Stimulated activated CD4-positive, alpha-beta T cell treated with anti-CD3 and anti-CD28 coated beads, Interleukin-1b, Interleukin-23, amount 100 ng/mL, for 48 hours (primary cell): ENCODE measurements at regions not wholly inside any gene's neighbourhood (a gene's known extent, or its start where the extent isn't known, plus 50 kb on each side); places are given as distances from the start of the nearest gene placed in this dataset.

Experiments
- DNase-seq: peaks from one replicate; pipeline ENCODE4 v3.0.0-alpha.2; 2020

GRCh38 chr13:73737214-73737613 lies 397.0 kb downstream of the KLF12 start:
- DNase-seq: no peak

- no peak for DNase-seq
Measured at GRCh38 chr13:73733706-73734105, 400.5 kb downstream of the KLF12 start.

GRCh38 chr13:73732350-73732749 lies 401.9 kb downstream of the KLF12 start:
- no peak for DNase-seq

- DNase-seq: no peak
Measured at GRCh38 chr13:73731564-73731963, 402.6 kb downstream of the KLF12 start.

GRCh38 chr13:73730014-73730413 lies 404.2 kb downstream of the KLF12 start:
- no peak for DNase-seq

GRCh38 chr13:73729046-73729445 lies 405.2 kb downstream of the KLF12 start:
- DNase-seq: no peak

- DNase-seq: no peak
Measured at GRCh38 chr13:73722120-73722519, 412.1 kb downstream of the KLF12 start.

GRCh38 chr13:73721571-73721970 lies 412.6 kb downstream of the KLF12 start:
- no peak for DNase-seq

GRCh38 chr13:73720216-73720840 lies 413.9 kb downstream of the KLF12 start:
- no peak for DNase-seq

- no peak for DNase-seq
Measured at GRCh38 chr13:73718246-73718645, 416.0 kb downstream of the KLF12 start.

- peak; percentile 16 for DNase-seq
Measured at GRCh38 chr13:73717632-73718031, 416.6 kb downstream of the KLF12 start.

GRCh38 chr13:73715911-73716510 lies 418.2 kb downstream of the KLF12 start:
- DNase-seq: no peak

GRCh38 chr13:73715114-73715910 lies 418.9 kb downstream of the KLF12 start:
- peak; percentile 61 for DNase-seq

- no peak for DNase-seq
Measured at GRCh38 chr13:73714522-73714921, 419.7 kb downstream of the KLF12 start.

GRCh38 chr13:73708393-73708985 lies 425.7 kb downstream of the KLF12 start:
- peak; percentile 44 for DNase-seq

GRCh38 chr13:73704587-73704986 lies 429.6 kb downstream of the KLF12 start:
- DNase-seq: no peak

- no peak for DNase-seq
Measured at GRCh38 chr13:73703606-73704005, 430.6 kb downstream of the KLF12 start.

GRCh38 chr13:73702419-73703071 lies 431.7 kb downstream of the KLF12 start:
- DNase-seq: peak; percentile 44

- DNase-seq: no peak
Measured at GRCh38 chr13:73701160-73701559, 433.0 kb downstream of the KLF12 start.

- DNase-seq: no peak
Measured at GRCh38 chr13:73698859-73699258, 435.3 kb downstream of the KLF12 start.

- no peak for DNase-seq
Measured at GRCh38 chr13:73697166-73697565, 437.0 kb downstream of the KLF12 start.

GRCh38 chr13:73696713-73697112 lies 437.5 kb downstream of the KLF12 start:
- DNase-seq: no peak

GRCh38 chr13:73696271-73696670 lies 437.9 kb downstream of the KLF12 start:
- no peak for DNase-seq
